WTC11 (cell line): ENCODE measurements at regions not wholly inside any gene's neighbourhood (a gene's known extent, or its start where the extent isn't known, plus 50 kb on each side); places are given as distances from the start of the nearest gene placed in this dataset.

Experiments
- ATAC-seq: fragments of 200-7000 bp; cut with Tn5 transposase; 2 replicates; pipeline ENCODE4 v1.10.0; 2021; ENCODE audit warnings: mild to moderate bottlenecking, moderate library complexity
- CTCF ChIA-PET: fragments of 300-600 bp; sonication (Branson Sonifier 250); formaldehyde crosslinking; loops from one replicate; lab custom pipeline; 2021; ENCODE audit warnings: antibody characterized with exemption; lab: Charles Lee
- POLR2A ChIA-PET: fragments of 350-600 bp; sonication (Branson Sonifier 250); formaldehyde crosslinking; loops from one replicate; lab custom pipeline; 2021; ENCODE audit warnings: antibody characterized with exemption; lab: Charles Lee
- DNase-seq: peaks from one replicate; pipeline ENCODE4 v3.0.0; 2021; ENCODE audit warnings: low spot score
- H3K27ac Mint-ChIP-seq: 2 replicates; pipeline ENCODE4 v1.8.0; 2021; ENCODE audit warnings: mixed read lengths
- H3K27me3 Mint-ChIP-seq: 2 replicates; pipeline ENCODE4 v1.8.0; 2021; ENCODE audit warnings: low read depth, mild to moderate bottlenecking, moderate library complexity, mixed read lengths
- H3K36me3 Mint-ChIP-seq: 2 replicates; pipeline ENCODE4 v1.8.0; 2021; ENCODE audit warnings: mixed read lengths
- H3K4me1 Mint-ChIP-seq: 2 replicates; pipeline ENCODE4 v1.8.0; 2022; ENCODE audit warnings: mixed read lengths
- H3K4me3 Mint-ChIP-seq: 2 replicates; pipeline ENCODE4 v1.8.0; 2021; ENCODE audit warnings: mild to moderate bottlenecking, moderate library complexity, mixed read lengths
- H3K9me3 Mint-ChIP-seq: 2 replicates; pipeline ENCODE4 v1.8.0; 2021; ENCODE audit warnings: mixed read lengths
- ATF2 ChIP-seq: sonication (generic); formaldehyde crosslinking; IDR thresholded peaks from 2 replicates; pipeline ENCODE4 v1.8.1; 2022; ENCODE audit warnings: low read depth, missing genetic modification reagents, borderline replicate concordance
- CBFB ChIP-seq: sonication (generic); formaldehyde crosslinking; IDR thresholded peaks from 2 replicates; pipeline ENCODE4 v1.8.1; 2022; ENCODE audit warnings: mild to moderate bottlenecking, low read depth, missing genetic modification reagents
- CREM ChIP-seq: sonication (generic); formaldehyde crosslinking; IDR thresholded peaks from 2 replicates; pipeline ENCODE4 v1.8.1; 2022; ENCODE audit warnings: mild to moderate bottlenecking, missing genetic modification reagents, moderate library complexity
- E2F5 ChIP-seq: sonication (generic); formaldehyde crosslinking; IDR thresholded peaks from 2 replicates; pipeline ENCODE4 v1.8.1; 2022; ENCODE audit warnings: mild to moderate bottlenecking, moderate library complexity, missing genetic modification reagents
- ESRRA ChIP-seq: sonication (generic); formaldehyde crosslinking; IDR thresholded peaks from 2 replicates; pipeline ENCODE4 v1.8.1; 2022; ENCODE audit warnings: mild to moderate bottlenecking, missing genetic modification reagents, borderline replicate concordance
- HMGXB4 ChIP-seq: sonication (generic); formaldehyde crosslinking; IDR thresholded peaks from 2 replicates; pipeline ENCODE4 v1.8.1; 2023; ENCODE audit warnings: mild to moderate bottlenecking, moderate library complexity, missing genetic modification reagents
- IRF1 ChIP-seq: sonication (generic); formaldehyde crosslinking; IDR thresholded peaks from 2 replicates; pipeline ENCODE4 v1.8.0; 2023; ENCODE audit warnings: missing genetic modification reagents
- MYBL2 ChIP-seq: sonication (generic); formaldehyde crosslinking; IDR thresholded peaks from 2 replicates; pipeline ENCODE4 v1.8.1; 2023; ENCODE audit warnings: mild to moderate bottlenecking, moderate library complexity, missing genetic modification reagents
- NR1H2 ChIP-seq: sonication (generic); formaldehyde crosslinking; IDR thresholded peaks from 2 replicates; pipeline ENCODE4 v1.9.0; 2021; ENCODE audit warnings: mild to moderate bottlenecking, moderate library complexity, missing genetic modification reagents
- NR2C2 ChIP-seq: sonication (generic); formaldehyde crosslinking; IDR thresholded peaks from 2 replicates; pipeline ENCODE4 v1.8.0; 2022; ENCODE audit warnings: mild to moderate bottlenecking, missing genetic modification reagents
- PRDM15 ChIP-seq: sonication (generic); formaldehyde crosslinking; IDR thresholded peaks from 2 replicates; pipeline ENCODE4 v1.8.0; 2022; ENCODE audit warnings: missing genetic modification reagents
- RELA ChIP-seq: sonication (generic); formaldehyde crosslinking; IDR thresholded peaks from 2 replicates; pipeline ENCODE4 v1.8.1; 2022; ENCODE audit warnings: missing genetic modification reagents, mild to moderate bottlenecking, borderline replicate concordance
- SMAD3 ChIP-seq: sonication (generic); formaldehyde crosslinking; IDR thresholded peaks from 2 replicates; pipeline ENCODE4 v1.8.0; 2022; ENCODE audit warnings: missing genetic modification reagents, mild to moderate bottlenecking, borderline replicate concordance
- TEAD1 ChIP-seq: sonication (generic); formaldehyde crosslinking; IDR thresholded peaks from 2 replicates; pipeline ENCODE4 v1.8.0; 2022; ENCODE audit warnings: mild to moderate bottlenecking, missing genetic modification reagents
- TP53 ChIP-seq: sonication (generic); formaldehyde crosslinking; IDR thresholded peaks from 2 replicates; pipeline ENCODE4 v1.8.1; 2023; ENCODE audit warnings: mild to moderate bottlenecking, missing genetic modification reagents
- USF1 ChIP-seq: sonication (generic); formaldehyde crosslinking; IDR thresholded peaks from 2 replicates; pipeline ENCODE4 v1.8.0; 2022; ENCODE audit warnings: mild to moderate bottlenecking, missing genetic modification reagents
- ZMAT4 ChIP-seq: fragments of 250-450 bp; sonication (Bioruptor Pico); IDR thresholded peaks from 2 replicates; pipeline ENCODE4 v1.9.0; 2021; ENCODE audit warnings: mild to moderate bottlenecking
- ZNF281 ChIP-seq: sonication (generic); formaldehyde crosslinking; IDR thresholded peaks from 2 replicates; pipeline ENCODE4 v1.8.0; 2023; ENCODE audit warnings: mild to moderate bottlenecking, missing genetic modification reagents
- ZNF425 ChIP-seq: fragments of 250-450 bp; sonication (Bioruptor Pico); conservative IDR thresholded peaks from 2 replicates; pipeline ENCODE4 v1.9.0; 2021; ENCODE audit warnings: mild to moderate bottlenecking

- POLR2A ChIA-PET = no interaction called here
- H3K36me3 Mint-ChIP-seq = no peaks in the 10 kb centered on the region
- peaks cover 14% of the 10 kb centered on the region for H3K4me1 Mint-ChIP-seq
- no peak for DNase-seq
- TF ChIP-seq TEAD1 (CRISPR knock-in tag) = no peak
- no peak for TF ChIP-seq CBFB (CRISPR knock-in tag)
- TF ChIP-seq E2F5 (CRISPR knock-in tag) = no peak
- TF ChIP-seq CREM (CRISPR knock-in tag) = no peak
- no peak for TF ChIP-seq MYBL2 (CRISPR knock-in tag)
- no peak for TF ChIP-seq ATF2 (CRISPR knock-in tag)
- no peak for TF ChIP-seq ESRRA (CRISPR knock-in tag)
- TF ChIP-seq TP53 (CRISPR knock-in tag) = no peak
- no peak for TF ChIP-seq HMGXB4
- no peak for TF ChIP-seq RELA (CRISPR knock-in tag)
- TF ChIP-seq ZNF425 (CRISPR knock-in tag) = no peak
- TF ChIP-seq SMAD3 = no peak
- H3K27ac Mint-ChIP-seq = no peak overlapping the region
- peak; percentile 79 for ATAC-seq
- peaks cover 4% of the 10 kb centered on the region; the same call in 1 of the 2 replicates for H3K27me3 Mint-ChIP-seq
- H3K4me3 Mint-ChIP-seq = no peak overlapping the region
- CTCF ChIA-PET = interaction anchor here (1.0 to 1.7 kb wide), 2 partner anchors 197 to 202 kb away, joined by 5 to 6 read pairs; no protein-coding TSS in a partner anchor
- H3K9me3 Mint-ChIP-seq = no peaks in the 10 kb centered on the region
Measured at GRCh38 chrX:69024931-69025330, 140.3 kb downstream of the PJA1 start.

GRCh38 chrX:69024161-69024736, 141.0 kb downstream of the PJA1 start:
- Mint-ChIP-seq H3K27ac (no peak overlapping the region), H3K27me3 (peaks cover 4% of the 10 kb centered on the region; the same call in 1 of the 2 replicates), H3K36me3 (no peaks in the 10 kb centered on the region), H3K4me1 (peaks cover 7% of the 10 kb centered on the region; the same call in 1 of the 2 replicates), H3K4me3 (no peak overlapping the region), H3K9me3 (no peaks in the 10 kb centered on the region)
- CTCF ChIA-PET = interaction anchor here (1.0 kb wide), 1 partner anchor 201 kb away, joined by 6 read pairs; no protein-coding TSS in a partner anchor
- POLR2A ChIA-PET = no interaction called here
- ATAC-seq = no peak
- DNase-seq = no peak
- TF ChIP-seq NR1H2 (CRISPR knock-in tag) (no peak), NR2C2 (CRISPR knock-in tag) (no peak), USF1 (CRISPR knock-in tag) (no peak), ZNF281 (CRISPR knock-in tag) (no peak), IRF1 (no peak), CREM (CRISPR knock-in tag) (no peak), PRDM15 (no peak), ESRRA (CRISPR knock-in tag) (no peak), ZMAT4 (CRISPR knock-in tag) (no peak)
